HUES6 (cell line): ENCODE measurements at regions not wholly inside any gene's neighbourhood (a gene's known extent, or its start where the extent isn't known, plus 50 kb on each side); places are given as distances from the start of the nearest gene placed in this dataset.

Experiments used
- H3K27ac ChIP-seq: 2 replicates; pipeline ENCODE4 v1.7.0; 2013; ENCODE audit warnings: low read depth, mild to moderate bottlenecking, low read length, inconsistent platforms
- H3K27me3 ChIP-seq: 2 replicates; pipeline ENCODE4 v1.6.1; 2013; ENCODE audit warnings: low read length; ENCODE audit not compliant: control insufficient read depth, insufficient read depth
- H3K36me3 ChIP-seq: 2 replicates; pipeline ENCODE4 v1.6.1; 2013; ENCODE audit warnings: low read length; ENCODE audit not compliant: control insufficient read depth, insufficient read depth
- H3K4me1 ChIP-seq: 2 replicates; pipeline ENCODE4 v1.6.1; 2013; ENCODE audit warnings: low read length; ENCODE audit not compliant: control insufficient read depth, insufficient read depth
- H3K4me3 ChIP-seq: 2 replicates; pipeline ENCODE4 v1.5.1; 2013; ENCODE audit warnings: low read depth, low read length
- H3K9ac ChIP-seq: one replicate; pipeline ENCODE4 v1.6.1; 2013; ENCODE audit warnings: mild to moderate bottlenecking, low read length
- H3K9me3 ChIP-seq: 2 replicates; pipeline ENCODE4 v1.6.1; 2013; ENCODE audit warnings: low read depth, low read length; ENCODE audit not compliant: control insufficient read depth, insufficient read depth

- H3K9me3 ChIP-seq, result no peaks in the 10 kb centered on the region; the same call in 1 of the 2 replicates
- H3K27me3 ChIP-seq, result no peaks in the 10 kb centered on the region
- no peak overlapping the region for H3K27ac ChIP-seq
- no peak overlapping the region for H3K9ac ChIP-seq
- no peaks in the 10 kb centered on the region; the same call in 1 of the 2 replicates for H3K4me1 ChIP-seq
- no peak overlapping the region for H3K4me3 ChIP-seq
- no peaks in the 10 kb centered on the region for H3K36me3 ChIP-seq
Observed at GRCh38 chr18:78240101-78240500, 739.5 kb upstream of the SALL3 start.

- Histone ChIP-seq H3K9ac (no peak overlapping the region), H3K4me1 (no peaks in the 10 kb centered on the region; the same call in 1 of the 2 replicates), H3K9me3 (no peaks in the 10 kb centered on the region; the same call in 1 of the 2 replicates), H3K4me3 (no peak overlapping the region), H3K36me3 (no peaks in the 10 kb centered on the region), H3K27ac (no peak overlapping the region), H3K27me3 (no peaks in the 10 kb centered on the region)
Observed at GRCh38 chr18:78240627-78241252, 738.9 kb upstream of the SALL3 start.

GRCh38 chr18:78241535-78242253 lies 737.9 kb upstream of the SALL3 start:
- H3K4me3 ChIP-seq, result no peak overlapping the region
- H3K36me3 ChIP-seq, result no peaks in the 10 kb centered on the region
- no peaks in the 10 kb centered on the region for H3K27me3 ChIP-seq
- H3K9ac ChIP-seq, result no peak overlapping the region
- no peaks in the 10 kb centered on the region; the same call in 1 of the 2 replicates for H3K4me1 ChIP-seq
- H3K9me3 ChIP-seq, result no peaks in the 10 kb centered on the region; the same call in 1 of the 2 replicates
- H3K27ac ChIP-seq, result no peak overlapping the region

- no peak overlapping the region for H3K4me3 ChIP-seq
- no peaks in the 10 kb centered on the region for H3K27me3 ChIP-seq
- no peak overlapping the region for H3K9ac ChIP-seq
- no peaks in the 10 kb centered on the region; the same call in 1 of the 2 replicates for H3K9me3 ChIP-seq
- H3K36me3 ChIP-seq, result no peaks in the 10 kb centered on the region
- H3K27ac ChIP-seq, result no peak overlapping the region
- H3K4me1 ChIP-seq, result no peaks in the 10 kb centered on the region; the same call in 1 of the 2 replicates
Observed at GRCh38 chr18:78242254-78242643, 737.4 kb upstream of the SALL3 start.

DNA sequence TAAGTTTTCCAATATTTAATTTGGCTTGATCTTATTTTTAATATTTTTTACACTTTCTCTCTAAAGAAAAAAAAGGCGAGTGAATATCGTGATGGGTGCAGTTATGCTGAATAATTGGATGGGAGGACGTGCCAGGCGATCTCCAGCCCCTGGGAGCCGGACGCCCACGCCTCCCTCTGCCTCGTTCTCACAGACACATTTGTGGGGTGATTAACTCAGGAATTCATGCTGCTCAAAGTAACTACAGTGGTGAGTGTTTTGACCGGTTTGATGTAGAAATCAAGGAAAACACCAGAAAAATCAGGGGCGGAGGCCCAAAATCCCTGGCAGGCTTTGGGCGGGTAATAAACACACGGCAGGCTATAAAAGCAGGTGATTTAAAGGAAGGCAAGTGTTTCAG lies 736.8 kb upstream of the SALL3 start:
- no peaks in the 10 kb centered on the region for H3K27me3 ChIP-seq
- no peaks in the 10 kb centered on the region; the same call in 1 of the 2 replicates for H3K9me3 ChIP-seq
- no peak overlapping the region for H3K9ac ChIP-seq
- H3K36me3 ChIP-seq, result no peaks in the 10 kb centered on the region
- no peak overlapping the region for H3K4me3 ChIP-seq
- H3K27ac ChIP-seq, result no peak overlapping the region
- H3K4me1 ChIP-seq, result no peaks in the 10 kb centered on the region; the same call in 1 of the 2 replicates

- H3K9ac ChIP-seq, result no peak overlapping the region
- no peak overlapping the region for H3K4me3 ChIP-seq
- H3K9me3 ChIP-seq, result no peaks in the 10 kb centered on the region
- no peaks in the 10 kb centered on the region for H3K27me3 ChIP-seq
- no peak overlapping the region for H3K27ac ChIP-seq
- no peaks in the 10 kb centered on the region; the same call in none of the 2 replicates for H3K4me1 ChIP-seq
- no peaks in the 10 kb centered on the region for H3K36me3 ChIP-seq
Observed at GRCh38 chr18:78244779-78245178, 734.8 kb upstream of the SALL3 start.

GRCh38 chr18:78245451-78245850 lies 734.2 kb upstream of the SALL3 start:
- no peaks in the 10 kb centered on the region for H3K27me3 ChIP-seq
- no peaks in the 10 kb centered on the region for H3K36me3 ChIP-seq
- no peak overlapping the region for H3K4me3 ChIP-seq
- H3K27ac ChIP-seq, result no peak overlapping the region
- no peaks in the 10 kb centered on the region; the same call in none of the 2 replicates for H3K4me1 ChIP-seq
- H3K9me3 ChIP-seq, result no peaks in the 10 kb centered on the region
- no peak overlapping the region for H3K9ac ChIP-seq

DNA sequence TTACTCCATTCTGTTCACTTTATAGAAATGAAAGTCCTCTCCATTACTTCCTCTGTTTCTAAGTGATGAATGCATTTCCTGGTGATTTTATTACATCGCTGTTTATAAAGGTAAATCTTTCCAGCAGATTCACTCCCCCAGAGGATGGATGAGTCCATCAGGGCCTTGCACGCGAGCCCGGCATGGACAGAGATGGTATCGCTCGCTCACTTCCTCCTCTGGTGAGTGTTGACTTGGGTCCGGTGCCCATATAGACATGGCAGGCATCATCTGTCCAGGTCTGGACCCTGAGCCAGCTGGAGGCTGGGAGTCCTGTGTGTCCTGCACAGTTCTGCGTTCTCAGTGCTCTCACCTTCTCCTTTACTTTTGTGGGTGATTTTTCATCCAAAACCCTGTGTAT lies 733.6 kb upstream of the SALL3 start:
- Histone ChIP-seq H3K9ac (no peak overlapping the region), H3K36me3 (no peaks in the 10 kb centered on the region), H3K4me1 (no peaks in the 10 kb centered on the region; the same call in 1 of the 2 replicates), H3K9me3 (no peaks in the 10 kb centered on the region), H3K27me3 (no peaks in the 10 kb centered on the region), H3K27ac (no peak overlapping the region), H3K4me3 (no peak overlapping the region)

- H3K27me3 ChIP-seq, result no peaks in the 10 kb centered on the region
- no peak overlapping the region for H3K4me3 ChIP-seq
- no peaks in the 10 kb centered on the region for H3K36me3 ChIP-seq
- no peak overlapping the region for H3K27ac ChIP-seq
- no peak overlapping the region for H3K9ac ChIP-seq
- no peaks in the 10 kb centered on the region; the same call in 1 of the 2 replicates for H3K4me1 ChIP-seq
- no peaks in the 10 kb centered on the region for H3K9me3 ChIP-seq
Observed at GRCh38 chr18:78246588-78246987, 733.0 kb upstream of the SALL3 start.

DNA sequence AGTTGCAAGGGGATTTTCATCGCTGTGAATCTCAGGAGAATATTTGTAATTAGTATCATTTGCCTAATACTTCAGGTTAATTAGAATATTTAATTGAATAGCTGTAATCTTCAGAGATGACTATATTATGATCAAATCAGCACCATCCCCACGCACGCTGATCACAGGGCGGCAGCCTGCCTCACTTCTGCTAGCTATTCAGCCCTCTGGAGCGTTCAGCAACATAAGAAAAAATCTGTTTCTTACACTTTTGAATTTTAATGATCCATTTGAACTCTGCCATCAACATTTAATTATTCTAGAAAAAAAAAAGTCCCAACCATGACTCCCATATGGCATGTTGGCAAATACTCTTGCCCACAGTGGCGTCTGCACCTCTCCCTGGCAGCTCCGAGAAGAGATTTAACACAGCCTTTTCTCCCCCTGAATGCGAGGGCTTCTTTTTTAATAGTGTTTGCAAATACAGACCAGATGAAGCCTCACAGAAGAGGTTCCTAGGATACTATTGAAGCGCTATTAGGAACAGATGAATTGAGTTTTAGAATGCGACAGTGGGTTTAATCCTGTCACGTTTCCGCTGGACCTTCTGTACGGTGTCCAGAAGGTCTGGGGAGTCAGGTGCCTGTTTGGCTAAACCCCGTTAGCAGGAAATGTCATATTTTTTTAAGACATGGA lies 731.9 kb upstream of the SALL3 start:
- H3K9ac ChIP-seq, result no peak overlapping the region
- H3K36me3 ChIP-seq, result no peaks in the 10 kb centered on the region
- no peak overlapping the region for H3K4me3 ChIP-seq
- no peak overlapping the region for H3K27ac ChIP-seq
- H3K9me3 ChIP-seq, result no peaks in the 10 kb centered on the region
- no peaks in the 10 kb centered on the region for H3K27me3 ChIP-seq
- H3K4me1 ChIP-seq, result no peaks in the 10 kb centered on the region; the same call in 1 of the 2 replicates

- Histone ChIP-seq H3K27ac (no peak overlapping the region), H3K4me3 (no peak overlapping the region), H3K36me3 (no peaks in the 10 kb centered on the region), H3K9ac (no peak overlapping the region), H3K27me3 (no peaks in the 10 kb centered on the region), H3K4me1 (no peaks in the 10 kb centered on the region), H3K9me3 (peaks cover 4% of the 10 kb centered on the region)
Observed at GRCh38 chr18:78255013-78255412, 724.6 kb upstream of the SALL3 start.
